Kidney (tissue), 13 donors: ENCODE measurements at regions not wholly inside any gene's neighbourhood (a gene's known extent, or its start where the extent isn't known, plus 50 kb on each side); places are given as distances from the start of the nearest gene placed in this dataset.
A peak's percentile ranks its signal among the peaks of the same experiment; 100 is the strongest.
"Not testable (repeated sequence)": the region's sequence is repeated elsewhere in the genome, so short reads cannot be mapped to it uniquely, and the experiment has no call there.

Source experiments
- DNase-seq, 5 donors: peaks; one replicate each; pipeline ENCODE4 v3.0.0-alpha.2; 2013 to 2020
- FAIRE-seq: peaks from 2 replicates; lab custom pipeline; 2012; peaks lifted over from hg19 to GRCh38; lab: Jason Lieb, UNC
- H3K27ac ChIP-seq, 2 donors: one replicate each; pipeline ENCODE4 v1.7.0; 2013; ENCODE audit warnings: low read depth in 2 of 2, low read length in 2 of 2, inconsistent platforms in 1 of 2
- H3K27me3 ChIP-seq: one replicate; pipeline ENCODE4 v1.7.1; 2013; ENCODE audit warnings: low read length, inconsistent platforms; ENCODE audit not compliant: control insufficient read depth, insufficient read depth
- H3K36me3 ChIP-seq, 3 donors: one replicate each; pipeline versions ENCODE4 v1.7.0 to v1.7.1; 2013; ENCODE audit warnings: low read length in 3 of 3, control low read depth in 1 of 3, inconsistent platforms in 1 of 3; ENCODE audit not compliant: insufficient read depth in 3 of 3, control insufficient read depth in 2 of 3
- H3K4me1 ChIP-seq, 3 donors: one replicate each; pipeline versions ENCODE4 v1.7.0 to v1.7.1; 2013; ENCODE audit warnings: low read length in 3 of 3, inconsistent platforms in 1 of 3, low read depth in 1 of 3; ENCODE audit not compliant: control insufficient read depth in 2 of 3, insufficient read depth in 2 of 3
- H3K4me3 ChIP-seq, 3 donors: one replicate each; pipeline versions ENCODE4 v1.7.0 to v1.8.1; 2013; ENCODE audit warnings: low read length in 3 of 3, control low read depth in 1 of 3, inconsistent platforms in 1 of 3
- H3K9ac ChIP-seq, 3 donors: one replicate each; pipeline versions ENCODE4 v1.7.0 to v1.7.1; 2013; ENCODE audit warnings: low read length in 3 of 3, control low read depth in 1 of 3, inconsistent platforms in 1 of 3
- H3K9me3 ChIP-seq, 3 donors: one replicate each; pipeline versions ENCODE4 v1.7.0 to v1.7.1; 2013; ENCODE audit warnings: low read length in 3 of 3, control low read depth in 1 of 3, inconsistent platforms in 1 of 3; ENCODE audit not compliant: control insufficient read depth in 2 of 3, insufficient read depth in 1 of 3
- intact Hi-C: fragments of 100-400 bp; cut with DNase I; formaldehyde crosslinking; loops from one replicate; pipeline ENCODE4 v1.11.1; 2022
- TF ChIP-seq, protein P1 (sequence below): IDR thresholded peaks from 3 replicates; pipeline ENCODE4 v1.5.1; 2012; ENCODE audit warnings: mild to moderate bottlenecking, moderate library complexity, borderline replicate concordance; ENCODE audit not compliant: insufficient read depth; ENCODE audit errors: extremely low read depth
- donor health status: control.
- donor health status: control.
- donor health status: control.
- donor health status: control.
- donor health status: control.
- donor health status: DM: yes; HTN: yes; CAD: no.
- donor health status: Normal renal cell carcinoma (clear cell type).

GRCh38 chr7:20484356-20484755, 131.1 kb upstream of the ABCB5 start:
- Histone ChIP-seq H3K4me1 (no peaks in the 10 kb centered on the region), H3K27ac (no peak overlapping the region), H3K27me3 (no peaks in the 10 kb centered on the region), H3K4me3 (no peak overlapping the region), H3K9ac (no peak overlapping the region), H3K36me3 (no peaks in the 10 kb centered on the region), H3K9me3 (peaks cover 0 to 10% (median 0%) of the 10 kb centered on the region in 3 donors)
- DNase-seq (peak in 1 of 5 donors; percentile 5), FAIRE-seq (peak; percentile 76)
- TF ChIP-seq, protein P1, sequence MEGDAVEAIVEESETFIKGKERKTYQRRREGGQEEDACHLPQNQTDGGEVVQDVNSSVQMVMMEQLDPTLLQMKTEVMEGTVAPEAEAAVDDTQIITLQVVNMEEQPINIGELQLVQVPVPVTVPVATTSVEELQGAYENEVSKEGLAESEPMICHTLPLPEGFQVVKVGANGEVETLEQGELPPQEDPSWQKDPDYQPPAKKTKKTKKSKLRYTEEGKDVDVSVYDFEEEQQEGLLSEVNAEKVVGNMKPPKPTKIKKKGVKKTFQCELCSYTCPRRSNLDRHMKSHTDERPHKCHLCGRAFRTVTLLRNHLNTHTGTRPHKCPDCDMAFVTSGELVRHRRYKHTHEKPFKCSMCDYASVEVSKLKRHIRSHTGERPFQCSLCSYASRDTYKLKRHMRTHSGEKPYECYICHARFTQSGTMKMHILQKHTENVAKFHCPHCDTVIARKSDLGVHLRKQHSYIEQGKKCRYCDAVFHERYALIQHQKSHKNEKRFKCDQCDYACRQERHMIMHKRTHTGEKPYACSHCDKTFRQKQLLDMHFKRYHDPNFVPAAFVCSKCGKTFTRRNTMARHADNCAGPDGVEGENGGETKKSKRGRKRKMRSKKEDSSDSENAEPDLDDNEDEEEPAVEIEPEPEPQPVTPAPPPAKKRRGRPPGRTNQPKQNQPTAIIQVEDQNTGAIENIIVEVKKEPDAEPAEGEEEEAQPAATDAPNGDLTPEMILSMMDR = no peak
- intact Hi-C loops = no loop called here

DNA sequence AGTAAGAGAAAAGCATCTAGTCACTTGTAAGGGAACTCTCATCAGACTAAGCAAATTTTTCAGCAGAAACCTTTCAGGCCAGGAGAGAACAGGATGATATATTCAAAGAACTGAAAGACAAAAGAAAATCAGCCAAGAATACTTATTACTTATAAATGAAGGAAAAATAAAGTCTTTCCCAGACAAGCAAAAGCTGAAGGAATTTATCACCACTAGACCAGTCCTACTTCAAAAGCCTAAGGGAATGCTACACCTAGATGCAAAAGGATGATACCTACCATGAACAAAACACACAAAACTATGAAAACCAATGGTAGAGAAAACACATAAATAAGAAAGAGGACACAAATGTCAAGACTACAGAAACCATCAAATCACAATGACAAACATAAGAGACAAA, 126.6 kb upstream of the ABCB5 start:
- H3K9me3 ChIP-seq = peaks cover 0 to 10% (median 0%) of the 10 kb centered on the region in 3 donors
- H3K36me3 ChIP-seq = no peaks in the 10 kb centered on the region
- no peak overlapping the region for H3K27ac ChIP-seq
- FAIRE-seq (no peak), DNase-seq (no peak)
- no peak overlapping the region for H3K9ac ChIP-seq
- TF ChIP-seq, protein P1 = no peak
- no peak overlapping the region for H3K4me3 ChIP-seq
- H3K27me3 ChIP-seq = no peaks in the 10 kb centered on the region
- no peaks in the 10 kb centered on the region for H3K4me1 ChIP-seq
- intact Hi-C loops = no loop called here

GRCh38 chr7:20491284-20491683, 124.2 kb upstream of the ABCB5 start:
- H3K9me3 ChIP-seq = peaks cover 0 to 10% (median 0%) of the 10 kb centered on the region in 3 donors
- no peak overlapping the region for H3K9ac ChIP-seq
- no peaks in the 10 kb centered on the region for H3K36me3 ChIP-seq
- TF ChIP-seq, protein P1 = no peak
- H3K27me3 ChIP-seq = no peaks in the 10 kb centered on the region
- no peak overlapping the region for H3K27ac ChIP-seq
- H3K4me3 ChIP-seq = no peak overlapping the region
- intact Hi-C loops = no loop called here
- DNase-seq (no peak), FAIRE-seq (no peak)
- H3K4me1 ChIP-seq = no peaks in the 10 kb centered on the region

DNA sequence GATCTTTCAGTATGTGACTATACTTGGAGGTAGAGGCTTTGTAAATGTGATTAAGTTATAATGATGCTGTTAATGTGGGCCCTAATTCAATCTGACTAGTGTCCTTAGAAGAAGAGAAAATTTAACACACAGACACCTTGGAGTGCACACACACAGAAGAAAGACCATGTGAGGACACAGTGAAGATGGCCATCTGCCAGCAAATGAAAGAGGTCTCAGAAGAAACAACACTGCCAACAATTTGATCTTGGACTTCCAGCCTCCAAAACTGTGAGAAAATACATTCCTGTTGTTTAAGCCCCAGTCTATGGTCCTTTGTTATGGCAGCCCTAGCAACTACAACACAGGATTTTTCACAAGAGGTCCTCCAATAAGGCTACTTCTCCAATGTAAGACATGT, 120.9 kb upstream of the ABCB5 start:
- TF ChIP-seq, protein P1 = no peak
- Histone ChIP-seq H3K27me3 (no peaks in the 10 kb centered on the region), H3K36me3 (no peaks in the 10 kb centered on the region), H3K4me3 (no peak overlapping the region), H3K9ac (no peak overlapping the region), H3K4me1 (no peaks in the 10 kb centered on the region), H3K27ac (no peak overlapping the region), H3K9me3 (peaks cover 0 to 5% (median 0%) of the 10 kb centered on the region in 3 donors)
- DNase-seq = no peak
- FAIRE-seq = no peak
- intact Hi-C loops = no loop called here

DNA sequence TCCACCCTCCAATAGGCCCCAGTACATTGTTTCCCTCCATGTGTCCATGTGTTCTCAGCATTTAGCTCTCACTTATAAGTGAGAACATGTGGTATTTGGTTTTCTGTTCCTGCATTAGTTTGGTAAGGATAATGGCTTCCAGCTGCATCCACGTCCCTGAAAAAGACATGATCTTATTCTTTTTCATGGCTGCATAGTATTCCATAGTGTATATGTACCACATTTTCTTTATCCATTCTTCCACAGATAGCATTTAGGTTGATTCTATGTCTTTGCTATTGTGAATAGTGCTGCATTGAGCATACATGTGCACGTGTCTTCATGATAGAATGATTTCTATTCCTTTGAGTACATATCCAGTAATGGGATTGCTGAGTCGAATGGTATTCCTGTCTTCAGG, 114.0 kb upstream of the ABCB5 start:
- H3K27ac ChIP-seq, DNase-seq, H3K4me1 ChIP-seq, H3K4me3 ChIP-seq, intact Hi-C loops, FAIRE-seq, H3K9ac ChIP-seq, H3K9me3 ChIP-seq, H3K27me3 ChIP-seq, H3K36me3 ChIP-seq: not testable (repeated sequence)
